Brain microvascular endothelial cell (primary cell): ENCODE measurements at regions not wholly inside any gene's neighbourhood (a gene's known extent, or its start where the extent isn't known, plus 50 kb on each side); places are given as distances from the start of the nearest gene placed in this dataset.

Experiments used
- DNase-seq: peaks from one replicate; pipeline ENCODE4 v3.0.0-alpha.2; 2020
- H3K27ac ChIP-seq: fragments of 250-450 bp; sonication (Bioruptor Pico); 2 replicates; pipeline ENCODE4 v1.5.1; 2020; ENCODE audit warnings: mild to moderate bottlenecking, moderate library complexity
- H3K27me3 ChIP-seq: fragments of 250-450 bp; sonication (Bioruptor Pico); replicated peaks from 2 replicates; pipeline ENCODE4 v1.5.1; 2020; ENCODE audit warnings: mild to moderate bottlenecking
- H3K36me3 ChIP-seq: fragments of 250-450 bp; sonication (Bioruptor Pico); replicated peaks from 2 replicates; pipeline ENCODE4 v1.5.1; 2020; ENCODE audit warnings: mild to moderate bottlenecking
- H3K4me3 ChIP-seq: 2 replicates; pipeline ENCODE4 v1.5.1; 2011; ENCODE audit warnings: low read depth, mild to moderate bottlenecking, control low read depth, low read length, moderate library complexity
- in situ Hi-C: cut with HindIII; loops from 2 replicates; pipeline ENCODE4 v1.10.0; 2017; ENCODE audit warnings: low sequenced_read_pairs, low pct_ligation_motif_present
- TF ChIP-seq, protein P1 (sequence below): IDR thresholded peaks from 2 replicates; pipeline ENCODE4 v1.5.1; 2011; ENCODE audit warnings: low read depth, mild to moderate bottlenecking, moderate library complexity, low read length, control low read depth, inconsistent platforms; ENCODE audit errors: missing control alignments

DNA sequence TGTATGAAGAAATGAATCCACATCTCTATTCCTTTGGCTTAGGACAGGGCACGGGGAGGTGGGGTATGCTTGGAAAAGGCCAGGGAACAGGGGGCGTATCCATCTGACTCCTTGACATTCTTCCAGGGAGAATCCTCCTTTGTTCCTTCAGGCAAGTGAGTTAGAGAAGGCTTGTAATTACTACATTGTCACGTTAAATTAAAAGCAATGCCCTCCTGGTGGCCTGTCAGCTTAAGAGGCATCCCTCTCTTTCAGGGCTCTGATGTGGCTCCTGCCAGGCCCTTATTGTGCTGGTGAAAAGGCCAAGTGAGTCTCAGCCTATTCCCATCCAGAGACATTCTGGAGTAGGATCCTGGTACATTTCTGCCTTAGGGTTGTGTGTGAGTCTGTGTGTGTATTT lies 128.3 kb downstream of the FOXA2 start:
- no peak for DNase-seq
- TF ChIP-seq, protein P1, sequence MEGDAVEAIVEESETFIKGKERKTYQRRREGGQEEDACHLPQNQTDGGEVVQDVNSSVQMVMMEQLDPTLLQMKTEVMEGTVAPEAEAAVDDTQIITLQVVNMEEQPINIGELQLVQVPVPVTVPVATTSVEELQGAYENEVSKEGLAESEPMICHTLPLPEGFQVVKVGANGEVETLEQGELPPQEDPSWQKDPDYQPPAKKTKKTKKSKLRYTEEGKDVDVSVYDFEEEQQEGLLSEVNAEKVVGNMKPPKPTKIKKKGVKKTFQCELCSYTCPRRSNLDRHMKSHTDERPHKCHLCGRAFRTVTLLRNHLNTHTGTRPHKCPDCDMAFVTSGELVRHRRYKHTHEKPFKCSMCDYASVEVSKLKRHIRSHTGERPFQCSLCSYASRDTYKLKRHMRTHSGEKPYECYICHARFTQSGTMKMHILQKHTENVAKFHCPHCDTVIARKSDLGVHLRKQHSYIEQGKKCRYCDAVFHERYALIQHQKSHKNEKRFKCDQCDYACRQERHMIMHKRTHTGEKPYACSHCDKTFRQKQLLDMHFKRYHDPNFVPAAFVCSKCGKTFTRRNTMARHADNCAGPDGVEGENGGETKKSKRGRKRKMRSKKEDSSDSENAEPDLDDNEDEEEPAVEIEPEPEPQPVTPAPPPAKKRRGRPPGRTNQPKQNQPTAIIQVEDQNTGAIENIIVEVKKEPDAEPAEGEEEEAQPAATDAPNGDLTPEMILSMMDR: no peak
- no peak overlapping the region for H3K4me3 ChIP-seq
- no peaks in the 10 kb centered on the region for H3K27me3 ChIP-seq
- in situ Hi-C loops: no loop called here
- no peaks in the 10 kb centered on the region for H3K36me3 ChIP-seq
- H3K27ac ChIP-seq: no peak overlapping the region

DNA sequence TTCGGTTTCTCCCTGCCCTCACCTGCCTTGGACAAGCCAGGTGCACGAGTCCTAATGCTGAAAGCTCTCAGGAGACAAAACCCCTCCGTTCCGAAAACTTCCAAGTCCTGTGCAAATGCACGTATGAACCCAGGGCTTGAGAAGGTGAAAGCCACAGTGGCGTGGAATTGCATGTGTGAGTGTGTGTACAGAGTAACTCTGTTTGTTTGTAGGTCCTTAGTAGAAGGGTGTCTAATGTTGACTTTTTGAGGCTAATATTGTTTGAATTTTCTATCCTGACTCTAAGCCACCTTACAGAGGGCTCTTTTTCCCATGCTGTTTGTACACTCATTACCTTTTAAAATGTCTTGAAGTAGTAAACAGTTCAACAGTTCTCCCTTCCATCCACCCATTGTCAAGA lies 129.1 kb downstream of the FOXA2 start:
- no peak for DNase-seq
- in situ Hi-C loops: no loop called here
- Histone ChIP-seq H3K4me3 (no peak overlapping the region), H3K27me3 (no peaks in the 10 kb centered on the region), H3K36me3 (no peaks in the 10 kb centered on the region), H3K27ac (no peak overlapping the region)
- TF ChIP-seq, protein P1: no peak

DNA sequence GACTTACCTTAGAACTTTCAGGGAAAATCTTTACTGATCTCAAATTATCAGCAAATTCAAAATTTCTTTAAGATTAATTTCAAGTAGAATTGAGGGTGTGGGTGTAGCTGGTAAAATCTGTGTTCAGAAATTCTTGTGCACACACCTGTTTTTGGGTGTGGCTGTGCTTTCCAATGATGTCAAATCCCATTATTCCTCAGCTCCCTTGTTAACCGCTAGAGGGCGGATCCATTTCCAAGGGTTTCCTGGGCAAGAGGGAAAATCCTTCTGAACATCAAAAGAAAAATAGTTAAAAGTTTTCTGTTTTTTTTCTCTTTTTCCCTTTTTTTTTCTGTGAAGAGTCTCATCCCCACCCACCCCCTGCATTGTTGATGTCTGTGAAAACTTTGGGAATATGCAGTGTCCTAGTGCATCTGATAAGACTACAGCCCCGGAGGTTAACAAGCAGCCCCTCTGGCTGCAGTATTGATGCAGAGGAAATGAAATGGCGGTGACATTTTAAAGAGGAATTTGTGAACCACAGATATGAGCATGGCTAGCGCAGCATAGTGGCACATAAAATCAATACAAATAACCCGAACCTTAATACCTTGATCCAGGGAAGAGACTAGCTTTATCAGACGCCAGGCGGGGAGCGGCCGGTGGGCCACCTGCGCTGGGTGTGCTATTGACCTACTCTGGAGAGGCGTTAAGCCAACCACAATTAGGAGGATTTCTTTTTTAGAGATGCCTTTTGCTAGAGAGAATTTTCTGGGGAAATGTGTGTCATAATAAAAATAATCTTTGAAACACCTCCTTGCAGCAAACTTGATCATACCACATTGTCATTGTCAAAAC lies 130.9 kb downstream of the FOXA2 start:
- no peak overlapping the region for H3K27ac ChIP-seq
- no peaks in the 10 kb centered on the region for H3K27me3 ChIP-seq
- DNase-seq: no peak
- no peak overlapping the region for H3K4me3 ChIP-seq
- no peaks in the 10 kb centered on the region for H3K36me3 ChIP-seq
- in situ Hi-C loops: no loop called here
- TF ChIP-seq, protein P1: peak; percentile 67

DNA sequence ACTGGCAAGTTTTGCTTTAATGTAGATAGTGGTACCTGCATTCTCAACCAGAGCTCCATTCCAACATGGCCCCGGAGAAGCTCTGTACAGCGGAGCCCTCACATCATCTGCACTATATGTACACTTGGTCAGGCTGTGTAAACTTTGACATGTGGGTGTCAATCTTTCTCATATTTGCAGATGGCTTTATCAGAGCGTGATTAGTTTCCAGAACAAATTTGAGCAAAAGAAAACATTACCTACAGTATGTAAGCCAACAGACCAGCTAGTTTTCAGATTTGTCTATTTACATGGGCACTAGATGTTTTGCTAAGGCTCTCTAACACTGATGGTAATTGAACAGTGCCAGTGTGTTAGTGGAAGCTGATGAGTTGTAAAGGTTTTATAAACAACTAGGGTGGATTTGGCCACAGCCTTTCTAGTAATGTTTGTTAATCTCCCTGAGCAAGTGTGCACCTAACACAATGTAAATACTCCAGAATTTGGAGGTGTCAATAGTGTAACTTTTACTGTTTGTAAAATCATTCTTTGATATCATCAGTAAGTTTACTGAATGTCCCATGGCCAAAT lies 131.8 kb downstream of the FOXA2 start:
- Histone ChIP-seq H3K36me3 (no peaks in the 10 kb centered on the region), H3K27me3 (no peaks in the 10 kb centered on the region), H3K27ac (no peak overlapping the region), H3K4me3 (no peak overlapping the region)
- DNase-seq: no peak
- in situ Hi-C loops: no loop called here
- TF ChIP-seq, protein P1: no peak

DNA sequence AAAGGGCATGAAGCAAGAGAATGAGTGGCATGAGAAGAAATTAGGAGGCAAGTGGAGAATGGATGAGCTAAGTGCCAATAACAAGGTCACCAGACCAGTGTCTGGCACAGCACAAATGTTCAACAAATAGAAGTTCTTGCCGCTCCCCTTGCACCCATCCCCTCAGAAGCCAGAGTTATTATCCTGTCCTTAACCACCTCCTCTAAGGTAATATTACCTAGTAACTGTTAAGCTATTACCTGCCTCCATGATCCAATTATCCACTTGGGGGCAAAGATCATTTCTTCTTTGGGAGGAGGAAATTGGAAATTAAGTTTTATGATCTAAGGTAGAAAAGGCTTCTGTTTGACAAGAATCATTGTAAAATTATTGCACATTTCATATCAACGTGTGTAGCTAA lies 133.8 kb downstream of the FOXA2 start:
- DNase-seq: no peak
- H3K27me3 ChIP-seq: no peaks in the 10 kb centered on the region
- in situ Hi-C loops: no loop called here
- H3K4me3 ChIP-seq: no peak overlapping the region
- no peak overlapping the region for H3K27ac ChIP-seq
- no peaks in the 10 kb centered on the region for H3K36me3 ChIP-seq
- TF ChIP-seq, protein P1: no peak
